Natural killer cell (primary cell): ENCODE measurements at regions not wholly inside any gene's neighbourhood (a gene's known extent, or its start where the extent isn't known, plus 50 kb on each side); places are given as distances from the start of the nearest gene placed in this dataset.

ENCODE experiments used
- ATAC-seq, 3 donors: fragments of 150-1000 bp in 2 of 3; fragments of 200-7000 bp in 1 of 3; cut with Tn5 transposase; 1 replicate in 1 of 3; 2 replicates in 2 of 3; pipeline ENCODE4 v1.10.0; 2021; ENCODE audit warnings: mild to moderate bottlenecking in 2 of 3, moderate library complexity in 2 of 3
- DNase-seq, 2 donors: peaks; one replicate each; pipeline versions ENCODE4 v3.0.0 to v3.0.0-alpha.2; 2013 to 2021; ENCODE audit warnings: mixed read lengths in 1 of 2
- H3K27ac ChIP-seq: one replicate; pipeline ENCODE4 v1.5.1; 2013; ENCODE audit warnings: mild to moderate bottlenecking, low read length
- H3K27me3 ChIP-seq: one replicate; pipeline ENCODE4 v1.6.1; 2013; ENCODE audit warnings: low read length; ENCODE audit not compliant: control insufficient read depth, insufficient read depth
- H3K36me3 ChIP-seq: one replicate; pipeline ENCODE4 v1.6.1; 2013; ENCODE audit warnings: low read length; ENCODE audit not compliant: control insufficient read depth, insufficient read depth
- H3K4me1 ChIP-seq: one replicate; pipeline ENCODE4 v1.6.1; 2013; ENCODE audit warnings: low read length; ENCODE audit not compliant: control insufficient read depth, insufficient read depth
- H3K4me3 ChIP-seq: one replicate; pipeline ENCODE4 v1.5.1; 2013; ENCODE audit warnings: low read length
- H3K9me3 ChIP-seq: one replicate; pipeline ENCODE4 v1.6.1; 2013; ENCODE audit warnings: low read length; ENCODE audit not compliant: control insufficient read depth, insufficient read depth
- H3K27ac Mint-ChIP-seq, 2 donors: one replicate each; pipeline ENCODE4 v1.8.0; 2022; ENCODE audit warnings: mild to moderate bottlenecking in 2 of 2, mixed read lengths in 2 of 2, moderate library complexity in 1 of 2
- H3K27me3 Mint-ChIP-seq, 2 donors: one replicate each; pipeline ENCODE4 v1.8.0; 2022; ENCODE audit warnings: low read depth in 2 of 2, mixed read lengths in 2 of 2
- H3K36me3 Mint-ChIP-seq: one replicate; pipeline ENCODE4 v1.8.0; 2022; ENCODE audit warnings: mixed read lengths
- H3K4me1 Mint-ChIP-seq, 2 donors: one replicate each; pipeline ENCODE4 v1.8.0; 2022; ENCODE audit warnings: mixed read lengths in 2 of 2
- H3K4me3 Mint-ChIP-seq: one replicate; pipeline ENCODE4 v1.8.0; 2022; ENCODE audit warnings: mild to moderate bottlenecking, moderate library complexity, mixed read lengths
- H3K9me3 Mint-ChIP-seq, 2 donors: one replicate each; pipeline ENCODE4 v1.8.0; 2022; ENCODE audit warnings: mixed read lengths in 2 of 2
- CTCF ChIP-seq: fragments of 200-600 bp; IDR thresholded peaks from one replicate; pipeline ENCODE4 v1.8.0; 2022; ENCODE audit warnings: antibody characterized with exemption
- WGBS: methylation state at CpG from one replicate; pipeline ENCODE4 v1.1.7; 2013; ENCODE audit warnings: missing lambda C conversion rate; ENCODE audit not compliant: insufficient coverage; 5-methylcytosine and 5-hydroxymethylcytosine counted together
- intact Hi-C: fragments of 100-400 bp; cut with micrococcal nuclease; formaldehyde crosslinking; loops from one replicate; pipeline ENCODE4 v1.14.2; 2022

- H3K4me3 ChIP-seq = no peak overlapping the region
- no peaks in the 10 kb centered on the region for H3K36me3 ChIP-seq
- H3K9me3 ChIP-seq = no peaks in the 10 kb centered on the region
- no peaks in the 10 kb centered on the region for H3K4me1 ChIP-seq
- H3K9me3 Mint-ChIP-seq = peaks cover 6% of the 10 kb centered on the region in 2 donors
- no peaks in the 10 kb centered on the region for H3K27me3 ChIP-seq
- intact Hi-C loops = no loop called here
- no peaks in the 10 kb centered on the region for H3K36me3 Mint-ChIP-seq
- H3K4me3 Mint-ChIP-seq = no peak overlapping the region
- no peaks in the 10 kb centered on the region for H3K4me1 Mint-ChIP-seq
- no peak for DNase-seq
- 83% methylated on average over 2 of the region's 3 CpGs for WGBS
- no peak for ATAC-seq
- H3K27ac Mint-ChIP-seq = no peak overlapping the region
- H3K27ac ChIP-seq = no peak overlapping the region
- TF ChIP-seq CTCF = no peak
- H3K27me3 Mint-ChIP-seq = no peaks in the 10 kb centered on the region
These were observed 429.7 kb downstream of the EPHA7 start for GRCh38 chr6:92989656-92990055.

- H3K4me3 ChIP-seq = no peak overlapping the region
- no peaks in the 10 kb centered on the region for H3K9me3 ChIP-seq
- H3K27ac ChIP-seq = no peak overlapping the region
- DNase-seq (no peak), ATAC-seq (no peak)
- Mint-ChIP-seq H3K27ac (no peak overlapping the region), H3K4me3 (no peak overlapping the region), H3K9me3 (peaks cover 9 to 17% of the 10 kb centered on the region in 2 donors), H3K4me1 (no peaks in the 10 kb centered on the region), H3K36me3 (peaks cover 20% of the 10 kb centered on the region), H3K27me3 (no peaks in the 10 kb centered on the region)
- 95% methylated on average over 2 of the region's 2 CpGs for WGBS
- H3K36me3 ChIP-seq = no peaks in the 10 kb centered on the region
- H3K27me3 ChIP-seq = no peaks in the 10 kb centered on the region
- no peaks in the 10 kb centered on the region for H3K4me1 ChIP-seq
- intact Hi-C loops = no loop called here
- TF ChIP-seq CTCF = no peak
These were observed 440.1 kb downstream of the EPHA7 start for GRCh38 chr6:92979281-92979680.

- no peak for DNase-seq
- no peaks in the 10 kb centered on the region for H3K4me1 Mint-ChIP-seq
- H3K27me3 ChIP-seq = no peaks in the 10 kb centered on the region
- no peaks in the 10 kb centered on the region for H3K4me1 ChIP-seq
- H3K27ac ChIP-seq = no peak overlapping the region
- H3K36me3 Mint-ChIP-seq = peaks cover 9% of the 10 kb centered on the region
- no peak overlapping the region for H3K27ac Mint-ChIP-seq
- intact Hi-C loops = no loop called here
- peaks cover 12 to 22% of the 10 kb centered on the region in 2 donors for H3K9me3 Mint-ChIP-seq
- H3K4me3 ChIP-seq = no peak overlapping the region
- TF ChIP-seq CTCF = no peak
- no peak overlapping the region for H3K4me3 Mint-ChIP-seq
- no peak for ATAC-seq
- H3K27me3 Mint-ChIP-seq = no peaks in the 10 kb centered on the region
- 86% methylated on average over 1 of the region's 1 CpG for WGBS
- H3K36me3 ChIP-seq = no peaks in the 10 kb centered on the region
- H3K9me3 ChIP-seq = no peaks in the 10 kb centered on the region
These were observed 442.3 kb downstream of the EPHA7 start for GRCh38 chr6:92977018-92977417.

GRCh38 chr6:92967362-92967761, 452.0 kb downstream of the EPHA7 start:
- H3K27me3 Mint-ChIP-seq = no peaks in the 10 kb centered on the region
- no peak overlapping the region for H3K27ac Mint-ChIP-seq
- H3K27ac ChIP-seq = no peak overlapping the region
- no peaks in the 10 kb centered on the region for H3K27me3 ChIP-seq
- no peaks in the 10 kb centered on the region for H3K36me3 Mint-ChIP-seq
- H3K4me1 ChIP-seq = no peaks in the 10 kb centered on the region
- peaks cover 8 to 16% of the 10 kb centered on the region in 2 donors for H3K9me3 Mint-ChIP-seq
- no peak for TF ChIP-seq CTCF
- intact Hi-C loops = no loop called here
- H3K4me3 Mint-ChIP-seq = no peak overlapping the region
- H3K4me3 ChIP-seq = no peak overlapping the region
- H3K9me3 ChIP-seq = no peaks in the 10 kb centered on the region
- ATAC-seq (no peak), DNase-seq (no peak)
- H3K36me3 ChIP-seq = no peaks in the 10 kb centered on the region
- no peaks in the 10 kb centered on the region for H3K4me1 Mint-ChIP-seq
